ENCODE measurements at regions not wholly inside any gene's neighbourhood (a gene's known extent, or its start where the extent isn't known, plus 50 kb on each side); places are given as distances from the start of the nearest gene placed in this dataset.
"Not testable (repeated sequence)": the region's sequence is repeated elsewhere in the genome, so short reads cannot be mapped to it uniquely, and the experiment has no call there.

GRCh38 chr1:232316864-232317263, 313.1 kb downstream of the SIPA1L2 start:
- Histone ChIP-seq H3K14ac (ENCODE audit: insufficient read depth, low read length) (no peak overlapping the region), H3K23me2 (ENCODE audit: insufficient read length, low read depth, low read length, poor library complexity, severe bottlenecking) (no peaks in the 10 kb centered on the region), H3K27me3 (ENCODE audit: insufficient read depth, low read length) (no peaks in the 10 kb centered on the region), H2BK15ac (ENCODE audit: low read depth, low read length) (no peak overlapping the region), H3K9me3 (ENCODE audit: control insufficient read depth, low read depth, low read length) (no peaks in the 10 kb centered on the region), H3K9ac (ENCODE audit: extremely low read depth, insufficient read length, low read length) (no peak overlapping the region), H3K4me1 (ENCODE audit: insufficient read depth, low read length) (0 out of 2 replicates have a peak, but pooled peaks cover 2% of the 10 kb centered on the region), H3K18ac (ENCODE audit: insufficient read length, low read depth, low read length) (no peak overlapping the region), H2BK120ac (ENCODE audit: low read depth, low read length, poor library complexity, severe bottlenecking) (no peak overlapping the region), H3K79me2 (ENCODE audit: insufficient read depth, low read length) (no peaks in the 10 kb centered on the region), H3T11ph (ENCODE audit: low read length) (no peak overlapping the region), H3K79me1 (ENCODE audit: insufficient read depth, low read depth, low read length, poor library complexity, severe bottlenecking) (no peaks in the 10 kb centered on the region), H2BK5ac (ENCODE audit: insufficient read length, low read length) (no peak overlapping the region), H3K56ac (ENCODE audit: insufficient read length, low read depth, low read length) (no peak overlapping the region), H4K91ac (ENCODE audit: insufficient read length, low read depth, low read length) (no peak overlapping the region), H4K20me1 (ENCODE audit: control insufficient read depth, insufficient read depth, insufficient read length) (no peaks in the 10 kb centered on the region), H2BK20ac (ENCODE audit: low read depth, low read length, poor library complexity, severe bottlenecking) (no peak overlapping the region), H3K27ac (ENCODE audit: insufficient read length, low read depth, low read length) (no peak overlapping the region), H3K23ac (ENCODE audit: insufficient read length, low read depth, low read length) (no peak overlapping the region), H4K5ac (ENCODE audit: insufficient read length, low read depth, low read length) (no peak overlapping the region), H3K4me2 (ENCODE audit: insufficient read depth, insufficient read length, low read length) (no peak overlapping the region), H2BK12ac (ENCODE audit: insufficient read length, low read depth, low read length) (no peak overlapping the region), H4K8ac (replicated peaks; ENCODE audit: insufficient read length, low read depth, low read length) (no peak overlapping the region), H2AK5ac (ENCODE audit: insufficient read length, low read length) (no peak overlapping the region), H3K4ac (ENCODE audit: low read depth, low read length) (no peak overlapping the region), H2AFZ (ENCODE audit: low read length) (no peak overlapping the region)
- Mint-ChIP-seq H3K36me3 (ENCODE audit: insufficient read depth in 1 of 3, low read depth in 3 of 3) (peaks cover 9 to 19% (median 14%) of the 10 kb centered on the region in 3 experiments), H3K4me1 (peaks cover 10 to 16% of the 10 kb centered on the region in 2 experiments), H3K27me3 (ENCODE audit: low read depth) (peaks cover 7% of the 10 kb centered on the region), H3K9me3 (peaks cover 19 to 20% of the 10 kb centered on the region in 2 experiments), H3K4me3 (no peak overlapping the region), H3K27ac (no peak overlapping the region)
- no peak for DNase-seq
- TF ChIP-seq CTCF (conservative IDR thresholded peaks at IDR 0.05): no peak

GRCh38 chr1:232313876-232314275, 316.1 kb downstream of the SIPA1L2 start:
- H4K20me1 ChIP-seq (ENCODE audit: control insufficient read depth, insufficient read depth, insufficient read length); H3K27me3 ChIP-seq (ENCODE audit: insufficient read depth, low read length); H2BK120ac ChIP-seq (ENCODE audit: low read depth, low read length, poor library complexity, severe bottlenecking); H2AFZ ChIP-seq (ENCODE audit: low read length); H2BK20ac ChIP-seq (ENCODE audit: low read depth, low read length, poor library complexity, severe bottlenecking); H3K4me1 Mint-ChIP-seq; H3K9ac ChIP-seq (ENCODE audit: extremely low read depth, insufficient read length, low read length); H3T11ph ChIP-seq (ENCODE audit: low read length); H4K5ac ChIP-seq (ENCODE audit: insufficient read length, low read depth, low read length); H3K4me1 ChIP-seq (ENCODE audit: insufficient read depth, low read length); H3K79me1 ChIP-seq (ENCODE audit: insufficient read depth, low read depth, low read length, poor library complexity, severe bottlenecking); H3K4me3 Mint-ChIP-seq; H3K23me2 ChIP-seq (ENCODE audit: insufficient read length, low read depth, low read length, poor library complexity, severe bottlenecking); H4K8ac ChIP-seq (replicated peaks; ENCODE audit: insufficient read length, low read depth, low read length); H4K91ac ChIP-seq (ENCODE audit: insufficient read length, low read depth, low read length); H2BK15ac ChIP-seq (ENCODE audit: low read depth, low read length); DNase-seq; H3K9me3 ChIP-seq (ENCODE audit: control insufficient read depth, low read depth, low read length); H2BK5ac ChIP-seq (ENCODE audit: insufficient read length, low read length); H3K14ac ChIP-seq (ENCODE audit: insufficient read depth, low read length); H3K4me2 ChIP-seq (ENCODE audit: insufficient read depth, insufficient read length, low read length); H3K56ac ChIP-seq (ENCODE audit: insufficient read length, low read depth, low read length); H3K79me2 ChIP-seq (ENCODE audit: insufficient read depth, low read length); H2BK12ac ChIP-seq (ENCODE audit: insufficient read length, low read depth, low read length); H3K23ac ChIP-seq (ENCODE audit: insufficient read length, low read depth, low read length); H3K27me3 Mint-ChIP-seq (ENCODE audit: low read depth); H3K27ac Mint-ChIP-seq; H2AK5ac ChIP-seq (ENCODE audit: insufficient read length, low read length); H3K18ac ChIP-seq (ENCODE audit: insufficient read length, low read depth, low read length); H3K4ac ChIP-seq (ENCODE audit: low read depth, low read length); H3K27ac ChIP-seq (ENCODE audit: insufficient read length, low read depth, low read length): not testable (repeated sequence)
- Mint-ChIP-seq H3K36me3 (ENCODE audit: insufficient read depth in 1 of 3, low read depth in 3 of 3) (peaks cover 9 to 19% (median 17%) of the 10 kb centered on the region in 3 experiments), H3K9me3 (peaks cover 19 to 20% of the 10 kb centered on the region in 2 experiments)
- no CpG with 5 or more reads among the region's 15 CpGs for WGBS (ENCODE audit: extremely low coverage, insufficient read length, low lambda C conversion rate)
